Neuronal stem cell (in vitro differentiated cells): ENCODE measurements at regions not wholly inside any gene's neighbourhood (a gene's known extent, or its start where the extent isn't known, plus 50 kb on each side); places are given as distances from the start of the nearest gene placed in this dataset.

Source experiments
- DNase-seq: peaks from one replicate; pipeline ENCODE4 v3.0.0-alpha.2; 2013; ENCODE audit warnings: low spot score
- H2AFZ ChIP-seq: one replicate; pipeline ENCODE4 v1.6.1; 2013; ENCODE audit warnings: mild to moderate bottlenecking, low read length, inconsistent platforms
- H2AK5ac ChIP-seq: 2 replicates; pipeline ENCODE4 v1.6.1; 2013; ENCODE audit warnings: low read depth, mild to moderate bottlenecking, inconsistent platforms, low read length, moderate library complexity, mixed read lengths
- H2BK120ac ChIP-seq: 2 replicates; pipeline ENCODE4 v1.6.1; 2013; ENCODE audit warnings: low read depth, mild to moderate bottlenecking, inconsistent platforms, low read length, moderate library complexity, mixed read lengths
- H2BK12ac ChIP-seq: one replicate; pipeline ENCODE4 v1.6.1; 2013; ENCODE audit warnings: low read length, inconsistent platforms
- H2BK15ac ChIP-seq: 2 replicates; pipeline ENCODE4 v1.6.1; 2013; ENCODE audit warnings: mild to moderate bottlenecking, low read length, inconsistent platforms, mixed read lengths
- H2BK5ac ChIP-seq: one replicate; pipeline ENCODE4 v1.6.1; 2013; ENCODE audit warnings: inconsistent platforms, mild to moderate bottlenecking, low read length, moderate library complexity
- H3K14ac ChIP-seq: one replicate; pipeline ENCODE4 v1.6.1; 2013; ENCODE audit warnings: low read length, inconsistent platforms
- H3K18ac ChIP-seq: 2 replicates; pipeline ENCODE4 v1.6.1; 2013; ENCODE audit warnings: low read length, inconsistent platforms
- H3K23ac ChIP-seq: 2 replicates; pipeline ENCODE4 v1.6.1; 2013; ENCODE audit warnings: low read depth, mild to moderate bottlenecking, mixed read lengths, low read length, inconsistent platforms; ENCODE audit not compliant: poor library complexity
- H3K27ac ChIP-seq: replicated peaks from 3 replicates; pipeline ENCODE4 v1.5.1; 2013; ENCODE audit warnings: low read length, inconsistent platforms
- H3K27me3 ChIP-seq, 3 experiments: 2 replicates each; pipeline ENCODE4 v1.6.1; 2013; ENCODE audit warnings: low read length in 3 of 3, mild to moderate bottlenecking in 2 of 3, inconsistent platforms in 1 of 3, low read depth in 1 of 3, mixed read lengths in 1 of 3, moderate library complexity in 1 of 3; ENCODE audit not compliant: control insufficient read depth in 3 of 3, insufficient read depth in 3 of 3
- H3K36me3 ChIP-seq, 2 donors: replicated peaks in 1 of 2; 2 replicates each; pipeline ENCODE4 v1.6.1; 2013; ENCODE audit warnings: low read length in 2 of 2; ENCODE audit not compliant: control insufficient read depth in 2 of 2, insufficient read depth in 2 of 2
- H3K4ac ChIP-seq: 2 replicates; pipeline ENCODE4 v1.6.1; 2013; ENCODE audit warnings: inconsistent platforms, mild to moderate bottlenecking, low read length, moderate library complexity
- H3K4me1 ChIP-seq, 2 donors: 1 replicate in 1 of 2; 2 replicates in 1 of 2; pipeline ENCODE4 v1.6.1; 2013; ENCODE audit warnings: low read length in 2 of 2, low read depth in 1 of 2; ENCODE audit not compliant: control insufficient read depth in 2 of 2, insufficient read depth in 1 of 2
- H3K4me2 ChIP-seq: one replicate; pipeline ENCODE4 v1.6.1; 2013; ENCODE audit warnings: mild to moderate bottlenecking, low read length, inconsistent platforms; ENCODE audit not compliant: insufficient read depth, poor library complexity, severe bottlenecking
- H3K4me3 ChIP-seq, 2 donors: 2 replicates each; pipeline ENCODE4 v1.5.1; 2013; ENCODE audit warnings: low read length in 2 of 2, mild to moderate bottlenecking in 2 of 2, inconsistent platforms in 1 of 2, moderate library complexity in 1 of 2
- H3K79me1 ChIP-seq: one replicate; pipeline ENCODE4 v1.6.1; 2013; ENCODE audit warnings: low read depth, mild to moderate bottlenecking, inconsistent platforms, low read length, moderate library complexity
- H3K9ac ChIP-seq: one replicate; pipeline ENCODE4 v1.6.1; 2013; ENCODE audit warnings: mild to moderate bottlenecking, low read depth, low read length, inconsistent platforms; ENCODE audit not compliant: poor library complexity
- H3K9me3 ChIP-seq, 2 donors: replicated peaks in 1 of 2; 2 replicates each; pipeline versions ENCODE3 to v1.6.1; 2013; ENCODE audit warnings: low read length in 2 of 2, mild to moderate bottlenecking in 2 of 2, inconsistent platforms in 1 of 2, low read depth in 1 of 2, mixed read lengths in 1 of 2, moderate library complexity in 1 of 2; ENCODE audit not compliant: control insufficient read depth in 2 of 2, insufficient read depth in 1 of 2
- H4K8ac ChIP-seq: one replicate; pipeline ENCODE4 v1.6.1; 2013; ENCODE audit warnings: low read depth, mild to moderate bottlenecking, inconsistent platforms, low read length, moderate library complexity
- H4K91ac ChIP-seq: one replicate; pipeline ENCODE4 v1.6.1; 2013; ENCODE audit warnings: low read length, low read depth, mild to moderate bottlenecking, inconsistent platforms; ENCODE audit not compliant: poor library complexity
- WGBS, 2 donors: extraction: QIAGEN DNeasy Blood & Tissue Kit; methylation state at CpG; one replicate each; pipeline ENCODE4 v1.1.7; 2013; ENCODE audit warnings: missing lambda C conversion rate in 2 of 2, mixed read lengths in 1 of 2; ENCODE audit not compliant: insufficient read length in 2 of 2, insufficient replicate concordance in 1 of 2; ENCODE audit errors: extremely low coverage in 2 of 2; 5-methylcytosine and 5-hydroxymethylcytosine counted together

- Histone ChIP-seq H3K23ac (no peak overlapping the region), H4K8ac (no peak overlapping the region)
- WGBS, 2 donors = no CpG with 5 or more reads among the region's 7 CpGs
Measured at GRCh38 chr6:150456466-150456865, 87.7 kb downstream of the IYD start.

DNA sequence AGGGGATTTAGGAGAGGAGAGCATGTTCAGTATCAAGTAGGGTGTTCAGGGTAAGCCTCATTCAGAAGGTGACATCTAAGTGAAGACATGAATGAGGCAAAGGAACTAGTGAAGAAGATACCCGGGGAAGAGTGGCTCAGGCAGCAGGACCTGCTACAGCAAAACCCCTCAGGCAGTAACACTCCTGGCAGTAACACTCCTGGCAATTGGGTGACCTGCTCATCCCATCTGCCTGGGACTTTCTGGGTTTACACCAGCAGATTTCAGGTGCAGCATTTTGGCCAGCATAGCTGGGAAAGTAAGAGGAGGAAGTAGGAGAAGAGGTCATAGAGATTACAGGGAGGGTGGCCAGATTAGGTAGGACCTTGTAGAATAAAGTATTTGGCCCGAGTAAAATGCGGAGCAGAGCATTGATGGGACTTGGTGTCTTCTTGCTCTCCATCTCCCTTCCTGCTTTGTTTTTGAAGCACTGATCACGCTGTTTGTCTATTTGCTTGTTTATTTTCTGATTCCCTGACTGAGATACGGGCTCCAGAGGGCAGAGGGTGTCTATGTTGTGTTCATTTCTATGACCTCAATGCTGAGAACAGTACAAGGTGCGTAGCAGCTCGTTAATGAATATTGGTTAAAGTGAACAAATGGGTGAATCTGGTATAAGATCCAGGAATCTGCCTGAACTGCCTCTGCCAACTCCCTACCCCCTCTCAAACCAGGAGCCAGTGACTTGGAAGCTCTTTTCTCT is 88.3 kb downstream of the IYD start:
- Histone ChIP-seq H2BK12ac (no peak overlapping the region), H3K23ac (no peak overlapping the region), H3K18ac (no peak overlapping the region), H3K4me1 (peaks cover 8 to 15% of the 10 kb centered on the region in 2 donors), H3K4ac (no peak overlapping the region), H2BK15ac (no peak overlapping the region), H3K9me3 (no peaks in the 10 kb centered on the region), H3K9ac (no peak overlapping the region), H4K8ac (no peak overlapping the region), H3K27ac (no peak overlapping the region), H3K36me3 (no peaks in the 10 kb centered on the region), H4K91ac (no peak overlapping the region), H3K79me1 (no peaks in the 10 kb centered on the region), H2AFZ (no peak overlapping the region), H3K4me2 (no peak overlapping the region), H2AK5ac (no peak overlapping the region), H2BK120ac (no peak overlapping the region), H3K14ac (no peak overlapping the region), H3K27me3 (no peaks in the 10 kb centered on the region), H3K4me3 (no peak overlapping the region), H2BK5ac (no peak overlapping the region)
- WGBS, 2 donors = no CpG with 5 or more reads among the region's 7 CpGs
- DNase-seq = no peak

More at GRCh38 chr6:150456466-150456865, 87.7 kb downstream of the IYD start:
- no peak overlapping the region for H3K14ac ChIP-seq
- H3K79me1 ChIP-seq = no peaks in the 10 kb centered on the region
- H3K36me3 ChIP-seq = no peaks in the 10 kb centered on the region
- no peak overlapping the region for H3K18ac ChIP-seq
- H3K4me2 ChIP-seq = no peak overlapping the region
- H3K27me3 ChIP-seq = no peaks in the 10 kb centered on the region
- H3K27ac ChIP-seq = no peak overlapping the region
- no peaks in the 10 kb centered on the region for H3K9me3 ChIP-seq
- H2BK5ac ChIP-seq = no peak overlapping the region
- no peak overlapping the region for H3K4ac ChIP-seq
- no peak overlapping the region for H3K4me3 ChIP-seq
- no peak overlapping the region for H3K9ac ChIP-seq
- H2AK5ac ChIP-seq = no peak overlapping the region
- H3K4me1 ChIP-seq = peaks cover 11 to 20% of the 10 kb centered on the region in 2 donors
- no peak overlapping the region for H2BK120ac ChIP-seq
- no peak overlapping the region for H2BK12ac ChIP-seq
- no peak overlapping the region for H4K91ac ChIP-seq
- no peak overlapping the region for H2AFZ ChIP-seq
- DNase-seq = no peak
- H2BK15ac ChIP-seq = no peak overlapping the region

- Histone ChIP-seq H3K23ac (no peak overlapping the region), H2BK15ac (no peak overlapping the region), H3K14ac (no peak overlapping the region), H2BK120ac (no peak overlapping the region), H3K27me3 (no peaks in the 10 kb centered on the region), H2AFZ (no peak overlapping the region), H3K18ac (no peak overlapping the region), H3K4me2 (no peak overlapping the region), H3K4me3 (no peak overlapping the region), H3K4me1 (peaks cover 0 to under 1% of the 10 kb centered on the region in 2 donors), H3K36me3 (no peaks in the 10 kb centered on the region), H2BK12ac (no peak overlapping the region), H3K9me3 (no peaks in the 10 kb centered on the region), H4K91ac (no peak overlapping the region), H3K4ac (no peak overlapping the region), H3K79me1 (no peaks in the 10 kb centered on the region), H2BK5ac (no peak overlapping the region), H2AK5ac (no peak overlapping the region), H4K8ac (no peak overlapping the region), H3K27ac (no peak overlapping the region), H3K9ac (no peak overlapping the region)
- DNase-seq = no peak
- WGBS, 2 donors = no CpG with 5 or more reads among the region's 5 CpGs
Measured at GRCh38 chr6:150458579-150458978, 89.8 kb downstream of the IYD start.

- H4K8ac ChIP-seq = no peak overlapping the region
- H3K14ac ChIP-seq = no peak overlapping the region
- H3K4me3 ChIP-seq = no peak overlapping the region
- H3K27me3 ChIP-seq = no peaks in the 10 kb centered on the region
- H3K27ac ChIP-seq = no peak overlapping the region
- no peak overlapping the region for H3K9ac ChIP-seq
- H3K18ac ChIP-seq = no peak overlapping the region
- no peaks in the 10 kb centered on the region for H3K4me1 ChIP-seq
- no peak overlapping the region for H3K4me2 ChIP-seq
- H4K91ac ChIP-seq = no peak overlapping the region
- DNase-seq = no peak
- H2AK5ac ChIP-seq = no peak overlapping the region
- H2BK5ac ChIP-seq = no peak overlapping the region
- no CpG with 5 or more reads among the region's 5 CpGs for WGBS, 2 donors
- no peaks in the 10 kb centered on the region for H3K9me3 ChIP-seq
- H2BK120ac ChIP-seq = no peak overlapping the region
- no peak overlapping the region for H2AFZ ChIP-seq
- no peak overlapping the region for H3K4ac ChIP-seq
- H3K79me1 ChIP-seq = no peaks in the 10 kb centered on the region
- no peak overlapping the region for H3K23ac ChIP-seq
- H2BK15ac ChIP-seq = no peak overlapping the region
- no peaks in the 10 kb centered on the region for H3K36me3 ChIP-seq
- H2BK12ac ChIP-seq = no peak overlapping the region
Measured at GRCh38 chr6:150463852-150464251, 95.0 kb downstream of the IYD start.
